ENCODE measurements at regions not wholly inside any gene's neighbourhood (a gene's known extent, or its start where the extent isn't known, plus 50 kb on each side); places are given as distances from the start of the nearest gene placed in this dataset.
A peak's percentile ranks its signal among the peaks of the same experiment; 100 is the strongest.

GRCh38 chr3:106962993-106963392 lies 414.2 kb upstream of the CCDC54 start:
- H3K4me2 ChIP-seq: 0 out of 2 replicates have a peak overlapping the region, but pooled peaks have one; percentile 3
- ChIA-PET POLR2A (no interaction called here), CTCF (no interaction called here)
- TF ChIP-seq POLR2AphosphoS5 (IDR thresholded peaks at IDR 0.05; ENCODE audit: low read depth, low read length) (no peak), CTCF (IDR thresholded peaks at IDR 0.05) (no peak), SMC3 (IDR thresholded peaks at IDR 0.05; ENCODE audit: low read depth, low read length) (no peak), FOSL2 (IDR thresholded peaks at IDR 0.05; ENCODE audit: borderline replicate concordance, low read depth) (no peak), NRF1 (IDR thresholded peaks at IDR 0.05; ENCODE audit: low read depth, low read length) (no peak), MAX (IDR thresholded peaks at IDR 0.05; ENCODE audit: low read depth) (no peak), MEF2A (IDR thresholded peaks at IDR 0.05; ENCODE audit: borderline replicate concordance, low read depth) (no peak), RXRA (IDR thresholded peaks at IDR 0.05; ENCODE audit: borderline replicate concordance, low read depth) (no peak), TEAD4 (IDR thresholded peaks at IDR 0.05; ENCODE audit: borderline replicate concordance, insufficient read depth) (no peak), CHD2 (IDR thresholded peaks at IDR 0.05; ENCODE audit: low read length, partially characterized antibody) (no peak), MXI1 (IDR thresholded peaks at IDR 0.05; ENCODE audit: low read depth, low read length) (no peak), YY1 (IDR thresholded peaks at IDR 0.05; ENCODE audit: low read depth) (no peak), FOXM1 (IDR thresholded peaks at IDR 0.05; ENCODE audit: low read depth) (no peak)
- TF ChIP-seq, protein P1, sequence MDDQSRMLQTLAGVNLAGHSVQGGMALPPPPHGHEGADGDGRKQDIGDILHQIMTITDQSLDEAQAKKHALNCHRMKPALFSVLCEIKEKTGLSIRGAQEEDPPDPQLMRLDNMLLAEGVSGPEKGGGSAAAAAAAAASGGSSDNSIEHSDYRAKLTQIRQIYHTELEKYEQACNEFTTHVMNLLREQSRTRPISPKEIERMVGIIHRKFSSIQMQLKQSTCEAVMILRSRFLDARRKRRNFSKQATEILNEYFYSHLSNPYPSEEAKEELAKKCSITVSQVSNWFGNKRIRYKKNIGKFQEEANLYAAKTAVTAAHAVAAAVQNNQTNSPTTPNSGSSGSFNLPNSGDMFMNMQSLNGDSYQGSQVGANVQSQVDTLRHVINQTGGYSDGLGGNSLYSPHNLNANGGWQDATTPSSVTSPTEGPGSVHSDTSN (IDR thresholded peaks at IDR 0.05): no peak
- H3K79me2 ChIP-seq (ENCODE audit: insufficient read depth): no peaks in the 10 kb centered on the region
- H3K27ac ChIP-seq (ENCODE audit: low read depth in 2 of 2, low read length in 1 of 2): no peak overlapping the region
- H3K9me2 ChIP-seq: no peaks in the 10 kb centered on the region
- no peaks in the 10 kb centered on the region for H3K27me3 ChIP-seq (ENCODE audit: insufficient read depth)
- H3K9me3 ChIP-seq: no peaks in the 10 kb centered on the region
- WGBS (ENCODE audit: low lambda C conversion rate): 78% methylated on average over 1 of the region's 1 CpG
- H2AFZ ChIP-seq (ENCODE audit: low read depth): peak overlapping the region; percentile 47; the same call in 1 of the 2 replicates
- H3K4me3 ChIP-seq (ENCODE audit: low read depth in 2 of 2, low read length in 1 of 2): no peak overlapping the region
- H3K4me1 ChIP-seq (ENCODE audit: control insufficient read depth in 1 of 2, insufficient read depth in 2 of 2, low read depth in 1 of 2, low read length in 1 of 2): peaks cover 3 to 12% of the 10 kb centered on the region in 2 experiments; a peak in 3 of 4 replicates
- no peak for DNase-seq
- H3F3A ChIP-seq (replicated peaks; ENCODE audit: insufficient read depth): no peaks in the 10 kb centered on the region
- H3K36me3 ChIP-seq (replicated peaks in 1 of 2; ENCODE audit: control insufficient read depth in 1 of 2, insufficient read depth in 2 of 2, low read length in 1 of 2): no peaks in the 10 kb centered on the region
- no peak overlapping the region for H3K9ac ChIP-seq
- no peaks in the 10 kb centered on the region for H4K20me1 ChIP-seq (ENCODE audit: insufficient read depth)

DNA sequence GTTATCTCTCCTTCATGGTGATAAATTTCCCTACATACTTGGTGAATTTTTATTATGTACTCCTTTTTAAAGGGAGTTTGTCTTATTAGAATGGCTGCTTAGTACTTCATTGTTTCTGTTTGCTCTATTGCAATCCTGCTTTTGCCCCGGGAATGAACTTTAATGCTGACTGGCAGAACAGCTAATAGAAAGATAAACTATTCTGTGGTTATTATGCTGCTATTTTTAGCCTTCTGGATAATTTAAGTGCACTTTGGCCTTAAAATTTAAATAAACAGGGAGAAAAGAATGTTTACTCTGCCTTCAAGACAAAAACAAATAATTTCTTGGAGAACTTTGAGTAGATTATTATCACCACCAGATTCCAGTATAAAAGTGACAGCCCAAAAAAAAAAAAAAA lies 413.8 kb upstream of the CCDC54 start:
- no peak for DNase-seq
- POLR2A ChIA-PET: no interaction called here
- 0 out of 2 replicates have a peak overlapping the region, but pooled peaks have one; percentile 3 for H3K4me2 ChIP-seq

More for the DNA sequence above, 413.8 kb upstream of the CCDC54 start:
- no peak overlapping the region for H3K9ac ChIP-seq
- H3K36me3 ChIP-seq (replicated peaks in 1 of 2; ENCODE audit: control insufficient read depth in 1 of 2, insufficient read depth in 2 of 2, low read length in 1 of 2): no peaks in the 10 kb centered on the region
- no peaks in the 10 kb centered on the region for H3K27me3 ChIP-seq (ENCODE audit: insufficient read depth)
- 0 out of 2 replicates have a peak overlapping the region, but pooled peaks have one; percentile 47 for H2AFZ ChIP-seq (ENCODE audit: low read depth)
- no peaks in the 10 kb centered on the region for H4K20me1 ChIP-seq (ENCODE audit: insufficient read depth)
- CTCF ChIA-PET: no interaction called here
- no peak overlapping the region for H3K27ac ChIP-seq (ENCODE audit: low read depth in 2 of 2, low read length in 1 of 2)
- H3F3A ChIP-seq (replicated peaks; ENCODE audit: insufficient read depth): no peaks in the 10 kb centered on the region
- no peaks in the 10 kb centered on the region for H3K79me2 ChIP-seq (ENCODE audit: insufficient read depth)
- WGBS (ENCODE audit: low lambda C conversion rate): 26% methylated on average over 1 of the region's 1 CpG
- TF ChIP-seq FOSL2 (IDR thresholded peaks at IDR 0.05; ENCODE audit: borderline replicate concordance, low read depth) (no peak), MEF2A (IDR thresholded peaks at IDR 0.05; ENCODE audit: borderline replicate concordance, low read depth) (0 out of 2 replicates have a peak, but pooled peaks have one; percentile 27), RXRA (IDR thresholded peaks at IDR 0.05; ENCODE audit: borderline replicate concordance, low read depth) (peak; percentile 36; the same call in 1 of the 2 replicates), EP300 (IDR thresholded peaks at IDR 0.05; ENCODE audit: borderline replicate concordance in 1 of 2, low read depth in 1 of 2, low read length in 1 of 2) (no peak)
- H3K9me3 ChIP-seq: no peaks in the 10 kb centered on the region
- H3K9me2 ChIP-seq: no peaks in the 10 kb centered on the region
- H3K4me1 ChIP-seq (ENCODE audit: control insufficient read depth in 1 of 2, insufficient read depth in 2 of 2, low read depth in 1 of 2, low read length in 1 of 2): peaks cover 3 to 12% of the 10 kb centered on the region in 2 experiments; a peak in 3 of 4 replicates
- H3K4me3 ChIP-seq (ENCODE audit: low read depth in 2 of 2, low read length in 1 of 2): no peak overlapping the region

All from SK-N-SH (cell line).